Adipocyte (in vitro differentiated cells): ENCODE measurements at regions not wholly inside any gene's neighbourhood (a gene's known extent, or its start where the extent isn't known, plus 50 kb on each side); places are given as distances from the start of the nearest gene placed in this dataset.

Source experiments
- DNase-seq: peaks from one replicate; pipeline ENCODE4 v3.0.0-alpha.2; 2015; ENCODE audit warnings: low read depth
- H3K27me3 ChIP-seq: replicated peaks from 2 replicates; pipeline ENCODE4 v1.7.0; 2013; ENCODE audit warnings: mild to moderate bottlenecking, low read length, moderate library complexity; ENCODE audit not compliant: control insufficient read depth, insufficient read depth
- H3K36me3 ChIP-seq: 2 replicates; pipeline ENCODE4 v1.7.0; 2013; ENCODE audit warnings: low read length, mild to moderate bottlenecking, moderate library complexity; ENCODE audit not compliant: control insufficient read depth, insufficient read depth, severe bottlenecking
- H3K4me1 ChIP-seq: 2 replicates; pipeline ENCODE4 v1.7.0; 2013; ENCODE audit warnings: mild to moderate bottlenecking, low read length, moderate library complexity; ENCODE audit not compliant: control insufficient read depth, insufficient read depth
- H3K4me3 ChIP-seq: 2 replicates; pipeline ENCODE4 v1.7.0; 2013; ENCODE audit warnings: mild to moderate bottlenecking, low read length, moderate library complexity
- H3K9ac ChIP-seq: 2 replicates; pipeline ENCODE4 v1.7.0; 2013; ENCODE audit warnings: mild to moderate bottlenecking, low read length, moderate library complexity
- H3K9me3 ChIP-seq: 2 replicates; pipeline ENCODE4 v1.7.0; 2013; ENCODE audit warnings: mild to moderate bottlenecking, low read length, moderate library complexity; ENCODE audit not compliant: control insufficient read depth

GRCh38 chr15:69530991-69531664 lies 78.5 kb downstream of the RPLP1 start:
- H3K4me1 ChIP-seq, result peaks cover 7% of the 10 kb centered on the region
- DNase-seq, result no peak
- peaks cover 29% of the 10 kb centered on the region for H3K27me3 ChIP-seq
- no peak overlapping the region for H3K4me3 ChIP-seq
- H3K36me3 ChIP-seq, result no peaks in the 10 kb centered on the region
- H3K9me3 ChIP-seq, result peaks cover 4% of the 10 kb centered on the region
- no peak overlapping the region for H3K9ac ChIP-seq

DNA sequence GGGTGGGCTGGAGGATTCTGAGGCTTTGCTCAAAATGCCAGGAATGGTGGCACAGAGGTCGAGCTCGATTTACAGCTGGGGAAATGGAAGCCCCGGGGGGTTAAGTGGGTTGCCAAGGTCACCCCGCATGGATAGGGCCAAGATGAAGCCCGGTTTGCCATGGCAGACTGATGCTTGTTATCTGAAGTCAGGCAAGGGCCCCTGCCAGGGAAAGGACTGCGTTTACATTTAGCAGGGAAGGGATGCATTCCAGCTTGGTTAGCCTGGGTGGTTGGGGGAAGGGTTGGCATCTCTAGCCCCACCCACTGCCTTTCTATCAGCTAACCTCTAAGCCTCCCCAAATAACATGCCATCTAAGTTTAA lies 79.0 kb downstream of the RPLP1 start:
- no peak overlapping the region for H3K4me3 ChIP-seq

DNA sequence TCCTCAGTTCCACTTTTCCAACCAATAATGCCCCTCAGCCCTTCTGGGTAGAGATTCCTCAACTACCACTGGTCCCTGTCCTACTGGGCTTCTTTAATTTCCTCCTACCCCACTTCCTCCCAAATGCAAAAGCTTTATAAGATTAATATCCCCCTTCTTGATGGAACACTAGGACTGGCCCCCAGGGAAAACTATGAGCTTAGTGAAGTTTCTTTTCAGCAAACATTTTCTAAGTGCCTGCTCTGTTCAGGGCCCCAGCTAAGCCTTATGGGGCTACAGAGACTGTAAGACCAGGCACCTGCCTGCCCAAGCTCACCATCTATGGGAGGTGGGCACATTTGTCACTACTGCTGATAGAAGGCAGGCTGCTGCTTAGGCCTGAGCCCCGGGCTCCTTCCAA lies 79.4 kb downstream of the RPLP1 start:
- H3K27me3 ChIP-seq, result peaks cover 29% of the 10 kb centered on the region
- H3K9ac ChIP-seq, result no peak overlapping the region
- peaks cover 7% of the 10 kb centered on the region for H3K4me1 ChIP-seq

More for the DNA sequence above, 79.0 kb downstream of the RPLP1 start:
- Histone ChIP-seq H3K9ac (no peak overlapping the region), H3K36me3 (no peaks in the 10 kb centered on the region), H3K9me3 (no peaks in the 10 kb centered on the region), H3K4me1 (peaks cover 7% of the 10 kb centered on the region), H3K27me3 (peaks cover 29% of the 10 kb centered on the region)
- peak; percentile 23 for DNase-seq

GRCh38 chr15:69532856-69533255 lies 80.2 kb downstream of the RPLP1 start:
- Histone ChIP-seq H3K4me1 (peaks cover 7% of the 10 kb centered on the region), H3K9me3 (no peaks in the 10 kb centered on the region), H3K36me3 (no peaks in the 10 kb centered on the region), H3K9ac (no peak overlapping the region), H3K4me3 (no peak overlapping the region), H3K27me3 (peaks cover 29% of the 10 kb centered on the region)
- no peak for DNase-seq

More for the DNA sequence above, 79.4 kb downstream of the RPLP1 start:
- DNase-seq, result no peak
- Histone ChIP-seq H3K9me3 (no peaks in the 10 kb centered on the region), H3K36me3 (no peaks in the 10 kb centered on the region), H3K4me3 (no peak overlapping the region)

- Histone ChIP-seq H3K4me1 (peaks cover 7% of the 10 kb centered on the region), H3K9ac (no peak overlapping the region), H3K36me3 (no peaks in the 10 kb centered on the region), H3K27me3 (peaks cover 29% of the 10 kb centered on the region), H3K9me3 (no peaks in the 10 kb centered on the region), H3K4me3 (no peak overlapping the region)
- no peak for DNase-seq
These were observed 80.9 kb downstream of the RPLP1 start for GRCh38 chr15:69533522-69533921.

DNA sequence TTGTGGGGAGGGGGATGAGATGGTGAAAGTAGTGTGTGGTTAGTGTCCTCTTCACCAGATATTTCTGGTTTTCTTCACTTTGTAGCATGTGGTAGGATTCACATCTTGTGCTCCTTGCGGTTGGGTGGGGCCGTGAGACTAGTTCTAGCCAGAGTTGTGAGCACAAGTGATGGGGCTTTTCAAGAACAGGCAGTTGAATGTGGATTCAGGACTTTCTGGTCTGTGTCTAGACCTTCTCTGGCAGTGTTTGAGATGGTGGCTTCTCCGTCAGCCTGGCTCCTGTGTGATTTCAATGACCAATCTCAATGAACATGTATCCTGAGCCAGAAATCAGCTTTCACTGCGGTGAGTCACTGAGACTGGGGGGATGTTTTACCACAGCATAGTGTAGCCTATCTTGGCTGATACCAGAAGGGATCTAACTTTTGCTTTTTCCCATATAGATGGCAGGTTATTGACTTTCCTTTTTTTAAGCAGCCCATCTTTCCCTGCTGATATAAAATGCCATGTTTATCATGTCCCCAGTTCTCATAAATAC lies 82.6 kb downstream of the RPLP1 start:
- DNase-seq, result peak; percentile 52
- Histone ChIP-seq H3K9ac (no peak overlapping the region), H3K4me1 (peaks cover 7% of the 10 kb centered on the region), H3K36me3 (no peaks in the 10 kb centered on the region), H3K27me3 (peaks cover 18% of the 10 kb centered on the region), H3K4me3 (no peak overlapping the region), H3K9me3 (no peaks in the 10 kb centered on the region)

- Histone ChIP-seq H3K27me3 (peaks cover 20% of the 10 kb centered on the region), H3K36me3 (no peaks in the 10 kb centered on the region), H3K4me3 (no peak overlapping the region), H3K9me3 (no peaks in the 10 kb centered on the region), H3K9ac (no peak overlapping the region), H3K4me1 (peaks cover 7% of the 10 kb centered on the region)
- no peak for DNase-seq
These were observed 83.4 kb downstream of the RPLP1 start for GRCh38 chr15:69535998-69536397.

GRCh38 chr15:69536726-69537512 lies 84.3 kb downstream of the RPLP1 start:
- peaks cover 7% of the 10 kb centered on the region for H3K4me1 ChIP-seq
- DNase-seq, result no peak
- H3K9ac ChIP-seq, result no peak overlapping the region
- H3K36me3 ChIP-seq, result no peaks in the 10 kb centered on the region
- no peaks in the 10 kb centered on the region for H3K9me3 ChIP-seq
- no peak overlapping the region for H3K4me3 ChIP-seq
- peaks cover 21% of the 10 kb centered on the region for H3K27me3 ChIP-seq

DNA sequence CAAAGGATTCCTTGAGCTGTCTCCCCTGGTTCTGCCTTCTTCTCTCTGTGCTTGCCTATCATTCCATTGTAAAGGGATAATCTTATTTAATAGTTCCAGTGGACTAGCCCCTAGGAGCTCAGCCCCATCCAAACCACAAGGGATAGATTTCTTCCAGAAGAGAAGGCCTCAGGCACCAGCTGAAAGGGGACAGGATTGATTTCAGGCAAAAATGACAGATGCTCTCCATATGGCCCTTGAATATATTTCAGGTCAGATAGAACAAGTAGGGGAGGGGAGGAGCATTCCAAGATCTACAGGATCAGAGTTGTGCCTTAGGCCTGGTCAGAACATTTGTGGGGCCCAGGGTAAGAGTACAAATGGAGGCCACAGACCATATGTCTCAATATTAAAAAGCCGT lies 85.3 kb downstream of the RPLP1 start:
- Histone ChIP-seq H3K4me3 (no peak overlapping the region), H3K9me3 (no peaks in the 10 kb centered on the region), H3K4me1 (peaks cover 7% of the 10 kb centered on the region), H3K36me3 (no peaks in the 10 kb centered on the region), H3K9ac (no peak overlapping the region), H3K27me3 (peaks cover 22% of the 10 kb centered on the region)
- DNase-seq, result peak; percentile 70

DNA sequence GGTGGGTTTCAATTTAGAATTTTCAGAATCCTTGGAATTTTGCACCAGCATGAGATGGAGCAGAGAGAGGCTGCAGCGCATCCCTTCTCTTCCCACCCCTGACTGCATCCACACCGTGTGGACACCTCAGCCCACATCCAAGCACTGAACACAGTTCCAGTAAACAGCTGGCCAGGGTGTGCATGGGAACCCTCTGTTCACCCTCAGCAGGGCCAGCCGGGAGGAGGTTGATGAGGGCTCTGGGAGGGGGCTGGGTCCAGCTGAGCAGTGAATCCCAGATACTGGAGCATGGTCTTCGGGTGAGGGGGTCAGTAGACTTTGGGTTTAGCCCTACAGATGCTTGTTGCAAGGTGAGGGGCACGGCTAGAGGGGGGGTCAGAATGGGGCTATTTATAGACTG lies 85.8 kb downstream of the RPLP1 start:
- DNase-seq, result no peak

DNA sequence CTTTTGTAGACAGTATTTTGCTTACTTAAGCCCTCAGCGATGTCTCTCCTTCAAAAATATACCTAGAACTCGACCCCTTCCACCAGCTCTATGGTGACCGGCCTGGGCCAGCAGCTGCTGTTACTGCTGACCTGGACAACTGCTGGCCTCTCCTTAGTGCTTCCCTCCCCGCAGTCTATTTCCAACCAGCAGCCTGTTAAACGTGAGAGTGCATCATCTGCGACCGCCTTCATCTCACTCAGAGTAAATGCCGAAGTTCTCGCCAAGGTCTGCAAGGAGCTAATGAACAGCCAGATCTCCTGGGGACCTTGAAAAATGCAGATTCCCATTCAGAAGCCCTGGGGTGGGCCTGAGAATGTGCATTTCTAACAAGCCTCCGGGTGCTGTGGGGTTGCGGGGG lies 86.7 kb downstream of the RPLP1 start:
- H3K27me3 ChIP-seq, result peaks cover 22% of the 10 kb centered on the region
- H3K4me3 ChIP-seq, result no peak overlapping the region
- no peak for DNase-seq
- no peaks in the 10 kb centered on the region for H3K9me3 ChIP-seq
- H3K4me1 ChIP-seq, result peaks cover 7% of the 10 kb centered on the region
- H3K36me3 ChIP-seq, result no peaks in the 10 kb centered on the region
- H3K9ac ChIP-seq, result no peak overlapping the region

More for the DNA sequence above, 85.8 kb downstream of the RPLP1 start:
- H3K36me3 ChIP-seq, result no peaks in the 10 kb centered on the region
- no peak overlapping the region for H3K4me3 ChIP-seq
- H3K4me1 ChIP-seq, result peaks cover 7% of the 10 kb centered on the region
- peaks cover 21% of the 10 kb centered on the region for H3K27me3 ChIP-seq
- H3K9me3 ChIP-seq, result no peaks in the 10 kb centered on the region
- no peak overlapping the region for H3K9ac ChIP-seq
